Effector memory CD8-positive, alpha-beta T cell (primary cell): ENCODE measurements at regions not wholly inside any gene's neighbourhood (a gene's known extent, or its start where the extent isn't known, plus 50 kb on each side); places are given as distances from the start of the nearest gene placed in this dataset.
A peak's percentile ranks its signal among the peaks of the same experiment; 100 is the strongest.

ENCODE experiments used
- ATAC-seq: fragments of 150-1000 bp; cut with Tn5 transposase; replicated peaks from 2 replicates; pipeline ENCODE4 v1.10.0; 2021; ENCODE audit warnings: mild to moderate bottlenecking, moderate library complexity
- DNase-seq, 3 experiments: peaks; one replicate each; pipeline ENCODE4 v3.0.0; 2021
- H3K27ac Mint-ChIP-seq, 2 donors: one replicate each; pipeline ENCODE4 v1.8.0; 2022; ENCODE audit warnings: mild to moderate bottlenecking in 2 of 2, mixed read lengths in 2 of 2, moderate library complexity in 2 of 2
- H3K27me3 Mint-ChIP-seq, 2 donors: one replicate each; pipeline ENCODE4 v1.8.0; 2022; ENCODE audit warnings: mixed read lengths in 2 of 2
- H3K36me3 Mint-ChIP-seq: one replicate; pipeline ENCODE4 v1.8.0; 2022; ENCODE audit warnings: mild to moderate bottlenecking, moderate library complexity, mixed read lengths; ENCODE audit not compliant: insufficient read depth
- H3K4me1 Mint-ChIP-seq, 2 donors: one replicate each; pipeline ENCODE4 v1.8.0; 2022; ENCODE audit warnings: low read depth in 2 of 2, mixed read lengths in 2 of 2
- H3K4me3 Mint-ChIP-seq, 2 donors: one replicate each; pipeline ENCODE4 v1.8.0; 2022; ENCODE audit warnings: mild to moderate bottlenecking in 2 of 2, mixed read lengths in 2 of 2, moderate library complexity in 2 of 2
- H3K9me3 Mint-ChIP-seq, 2 donors: one replicate each; pipeline ENCODE4 v1.8.0; 2022; ENCODE audit warnings: mixed read lengths in 2 of 2

- Mint-ChIP-seq H3K4me3 (no peak overlapping the region), H3K27ac (no peak overlapping the region), H3K27me3 (no peaks in the 10 kb centered on the region), H3K36me3 (no peaks in the 10 kb centered on the region), H3K9me3 (peaks cover 0 to 4% of the 10 kb centered on the region in 2 donors), H3K4me1 (no peaks in the 10 kb centered on the region)
- DNase-seq (no peak), ATAC-seq (no peak)
Observed at GRCh38 chr3:106191913-106192312, 323.1 kb upstream of the CBLB start.

- Mint-ChIP-seq H3K4me3 (no peak overlapping the region), H3K27ac (no peak overlapping the region), H3K36me3 (no peaks in the 10 kb centered on the region), H3K9me3 (peaks cover 0 to 5% of the 10 kb centered on the region in 2 donors), H3K27me3 (no peaks in the 10 kb centered on the region), H3K4me1 (no peaks in the 10 kb centered on the region)
- no peak for DNase-seq
- ATAC-seq = no peak
Observed at GRCh38 chr3:106193876-106194275, 325.1 kb upstream of the CBLB start.

GRCh38 chr3:106194726-106195125, 325.9 kb upstream of the CBLB start:
- DNase-seq = no peak
- Mint-ChIP-seq H3K27me3 (no peaks in the 10 kb centered on the region), H3K9me3 (peaks cover 0 to 5% of the 10 kb centered on the region in 2 donors), H3K36me3 (no peaks in the 10 kb centered on the region), H3K4me1 (no peaks in the 10 kb centered on the region), H3K4me3 (no peak overlapping the region), H3K27ac (no peak overlapping the region)
- ATAC-seq = no peak

GRCh38 chr3:106197532-106198194, 328.9 kb upstream of the CBLB start:
- no peak for ATAC-seq
- peaks cover 0 to 5% of the 10 kb centered on the region in 2 donors for H3K9me3 Mint-ChIP-seq
- no peak overlapping the region for H3K27ac Mint-ChIP-seq
- no peak for DNase-seq
- H3K4me1 Mint-ChIP-seq = no peaks in the 10 kb centered on the region
- no peaks in the 10 kb centered on the region for H3K27me3 Mint-ChIP-seq
- H3K4me3 Mint-ChIP-seq = no peak overlapping the region
- no peaks in the 10 kb centered on the region for H3K36me3 Mint-ChIP-seq

- no peaks in the 10 kb centered on the region for H3K27me3 Mint-ChIP-seq
- H3K27ac Mint-ChIP-seq = no peak overlapping the region
- H3K36me3 Mint-ChIP-seq = no peaks in the 10 kb centered on the region
- ATAC-seq (no peak), DNase-seq (no peak)
- peaks cover 13 to 20% of the 10 kb centered on the region in 2 donors for H3K4me1 Mint-ChIP-seq
- no peak overlapping the region for H3K4me3 Mint-ChIP-seq
- peaks cover 0 to 8% of the 10 kb centered on the region in 2 donors for H3K9me3 Mint-ChIP-seq
Observed at GRCh38 chr3:106204160-106204868, 335.5 kb upstream of the CBLB start.

GRCh38 chr3:106206146-106206545, 337.3 kb upstream of the CBLB start:
- H3K36me3 Mint-ChIP-seq = no peaks in the 10 kb centered on the region
- DNase-seq (peak in 2 of 3 experiments; percentile 6 to 9), ATAC-seq (peak; percentile 79)
- peaks cover 0 to 8% of the 10 kb centered on the region in 2 donors for H3K9me3 Mint-ChIP-seq
- H3K4me3 Mint-ChIP-seq = peak overlapping the region; percentile 62 to 69
- no peaks in the 10 kb centered on the region for H3K27me3 Mint-ChIP-seq
- H3K27ac Mint-ChIP-seq = peak overlapping the region; percentile 75 to 86
- peaks cover 16 to 20% of the 10 kb centered on the region in 2 donors for H3K4me1 Mint-ChIP-seq

- Mint-ChIP-seq H3K36me3 (no peaks in the 10 kb centered on the region), H3K9me3 (peaks cover 0 to 8% of the 10 kb centered on the region in 2 donors), H3K4me1 (peaks cover 16 to 20% of the 10 kb centered on the region in 2 donors), H3K27me3 (no peaks in the 10 kb centered on the region), H3K27ac (peak overlapping the region; percentile 75 to 86), H3K4me3 (peak overlapping the region; percentile 62 to 69)
- ATAC-seq = peak; percentile 37
- DNase-seq = no peak
Observed at GRCh38 chr3:106206613-106207012, 337.8 kb upstream of the CBLB start.

- ATAC-seq (no peak), DNase-seq (no peak)
- H3K9me3 Mint-ChIP-seq = peaks cover 0 to 8% of the 10 kb centered on the region in 2 donors
- H3K36me3 Mint-ChIP-seq = no peaks in the 10 kb centered on the region
- H3K4me1 Mint-ChIP-seq = peaks cover 16 to 20% of the 10 kb centered on the region in 2 donors
- no peak overlapping the region for H3K4me3 Mint-ChIP-seq
- no peak overlapping the region for H3K27ac Mint-ChIP-seq
- no peaks in the 10 kb centered on the region for H3K27me3 Mint-ChIP-seq
Observed at GRCh38 chr3:106208251-106208650, 339.4 kb upstream of the CBLB start.

GRCh38 chr3:106208967-106209366, 340.2 kb upstream of the CBLB start:
- H3K27me3 Mint-ChIP-seq = no peaks in the 10 kb centered on the region
- peaks cover 16 to 20% of the 10 kb centered on the region in 2 donors for H3K4me1 Mint-ChIP-seq
- H3K36me3 Mint-ChIP-seq = no peaks in the 10 kb centered on the region
- H3K9me3 Mint-ChIP-seq = peaks cover 0 to 6% of the 10 kb centered on the region in 2 donors
- H3K4me3 Mint-ChIP-seq = no peak overlapping the region
- no peak overlapping the region for H3K27ac Mint-ChIP-seq
- ATAC-seq (peak; percentile 43), DNase-seq (no peak)

- no peak overlapping the region for H3K4me3 Mint-ChIP-seq
- H3K36me3 Mint-ChIP-seq = no peaks in the 10 kb centered on the region
- peaks cover 16 to 19% of the 10 kb centered on the region in 2 donors for H3K4me1 Mint-ChIP-seq
- no peak for DNase-seq
- ATAC-seq = no peak
- no peaks in the 10 kb centered on the region for H3K27me3 Mint-ChIP-seq
- no peak overlapping the region for H3K27ac Mint-ChIP-seq
- peaks cover 0 to 2% of the 10 kb centered on the region in 2 donors for H3K9me3 Mint-ChIP-seq
Observed at GRCh38 chr3:106209482-106209881, 340.7 kb upstream of the CBLB start.

- no peaks in the 10 kb centered on the region for H3K36me3 Mint-ChIP-seq
- peak overlapping the region in 1 of 2 donors; percentile 1 for H3K27ac Mint-ChIP-seq
- H3K4me3 Mint-ChIP-seq = peak overlapping the region in 1 of 2 donors; percentile 33
- peaks cover 13 to 15% of the 10 kb centered on the region in 2 donors for H3K4me1 Mint-ChIP-seq
- DNase-seq (no peak), ATAC-seq (no peak)
- no peaks in the 10 kb centered on the region for H3K27me3 Mint-ChIP-seq
- no peaks in the 10 kb centered on the region for H3K9me3 Mint-ChIP-seq
Observed at GRCh38 chr3:106210923-106211322, 342.1 kb upstream of the CBLB start.

- DNase-seq (no peak), ATAC-seq (no peak)
- H3K36me3 Mint-ChIP-seq = no peaks in the 10 kb centered on the region
- H3K4me3 Mint-ChIP-seq = no peak overlapping the region
- peaks cover 0 to 6% of the 10 kb centered on the region in 2 donors for H3K4me1 Mint-ChIP-seq
- H3K27ac Mint-ChIP-seq = peak overlapping the region in 1 of 2 donors; percentile 8
- no peaks in the 10 kb centered on the region for H3K9me3 Mint-ChIP-seq
- H3K27me3 Mint-ChIP-seq = no peaks in the 10 kb centered on the region
Observed at GRCh38 chr3:106212665-106213222, 343.9 kb upstream of the CBLB start.

GRCh38 chr3:106213954-106214353, 345.1 kb upstream of the CBLB start:
- H3K4me3 Mint-ChIP-seq = peak overlapping the region; percentile 0 to 36
- no peak for DNase-seq
- no peaks in the 10 kb centered on the region for H3K27me3 Mint-ChIP-seq
- peaks cover 0 to 6% of the 10 kb centered on the region in 2 donors for H3K4me1 Mint-ChIP-seq
- peak overlapping the region in 1 of 2 donors; percentile 8 for H3K27ac Mint-ChIP-seq
- H3K36me3 Mint-ChIP-seq = no peaks in the 10 kb centered on the region
- ATAC-seq = no peak
- no peaks in the 10 kb centered on the region for H3K9me3 Mint-ChIP-seq

GRCh38 chr3:106214641-106215040, 345.8 kb upstream of the CBLB start:
- DNase-seq (no peak), ATAC-seq (no peak)
- Mint-ChIP-seq H3K4me1 (peaks cover 0 to 6% of the 10 kb centered on the region in 2 donors), H3K4me3 (peak overlapping the region; percentile 4 to 24), H3K27me3 (no peaks in the 10 kb centered on the region), H3K9me3 (no peaks in the 10 kb centered on the region), H3K36me3 (no peaks in the 10 kb centered on the region), H3K27ac (no peak overlapping the region)
